Caco-2 (cell line): ENCODE measurements at regions not wholly inside any gene's neighbourhood (a gene's known extent, or its start where the extent isn't known, plus 50 kb on each side); places are given as distances from the start of the nearest gene placed in this dataset.
"Not testable (repeated sequence)": the region's sequence is repeated elsewhere in the genome, so short reads cannot be mapped to it uniquely, and the experiment has no call there.

Experiments used
- BruUV-seq: library from RNA; stranded (reverse); fragments of 400-500 nt; replicated peaks from 2 replicates; lab custom pipeline; 2021; lab: Mats Ljungman, UMichigan
- CTCF ChIA-PET: fragments of 300-600 bp; sonication (Branson Sonifier 250); formaldehyde crosslinking; loops from one replicate; lab custom pipeline; 2022; ENCODE audit warnings: antibody characterized with exemption; lab: Charles Lee
- POLR2A ChIA-PET: fragments of 300-600 bp; sonication (Branson Sonifier 250); formaldehyde crosslinking; loops from one replicate; lab custom pipeline; 2022; ENCODE audit warnings: antibody characterized with exemption; lab: Charles Lee
- DNase-seq, 2 experiments: peaks; one replicate each; pipeline versions ENCODE4 v3.0.0 to v3.0.0-alpha.2; 2020 to 2022
- H3K27me3 ChIP-seq: replicated peaks from 2 replicates; pipeline ENCODE4 v1.6.0; 2011; ENCODE audit warnings: low read length; ENCODE audit not compliant: control insufficient read depth, insufficient read depth
- H3K36me3 ChIP-seq: 2 replicates; pipeline ENCODE4 v1.5.1; 2011; ENCODE audit warnings: low read length; ENCODE audit not compliant: control insufficient read depth, insufficient read depth
- H3K4me1 ChIP-seq: fragments of 250-450 bp; sonication (Bioruptor Pico); 2 replicates; pipeline ENCODE4 v1.5.1; 2020; ENCODE audit warnings: mild to moderate bottlenecking
- H3K4me3 ChIP-seq: 2 replicates; pipeline ENCODE4 v1.5.1; 2011; ENCODE audit warnings: low read depth, mild to moderate bottlenecking, control low read depth, low read length
- H3K9me3 ChIP-seq: fragments of 250-450 bp; sonication (Bioruptor Pico); 2 replicates; pipeline ENCODE4 v1.5.1; 2020; ENCODE audit warnings: mild to moderate bottlenecking, moderate library complexity
- H3K27ac Mint-ChIP-seq: one replicate; pipeline ENCODE4 v1.8.0; 2022; ENCODE audit warnings: mixed read lengths; ENCODE audit not compliant: unreplicated experiment
- H3K27me3 Mint-ChIP-seq: one replicate; pipeline ENCODE4 v1.8.0; 2022; ENCODE audit warnings: mixed read lengths; ENCODE audit not compliant: insufficient read depth, unreplicated experiment
- H3K36me3 Mint-ChIP-seq: one replicate; pipeline ENCODE4 v1.8.0; 2022; ENCODE audit warnings: mild to moderate bottlenecking, mixed read lengths; ENCODE audit not compliant: insufficient read depth, unreplicated experiment
- H3K4me1 Mint-ChIP-seq: one replicate; pipeline ENCODE4 v1.8.0; 2022; ENCODE audit warnings: low read depth, mixed read lengths; ENCODE audit not compliant: unreplicated experiment
- H3K4me3 Mint-ChIP-seq: one replicate; pipeline ENCODE4 v1.8.0; 2022; ENCODE audit warnings: mild to moderate bottlenecking, moderate library complexity, mixed read lengths; ENCODE audit not compliant: unreplicated experiment
- H3K9me3 Mint-ChIP-seq: one replicate; pipeline ENCODE4 v1.8.0; 2022; ENCODE audit warnings: mixed read lengths; ENCODE audit not compliant: unreplicated experiment
- CTCF ChIP-seq, 2 experiments: fragments of 200-600 bp in 1 of 2; IDR thresholded peaks; 1 replicate in 1 of 2; 2 replicates in 1 of 2; pipeline versions ENCODE4 v1.5.1 to v1.8.0; 2011 to 2022; ENCODE audit warnings: antibody characterized with exemption in 1 of 2, control low read depth in 1 of 2, inconsistent platforms in 1 of 2, low read depth in 1 of 2, low read length in 1 of 2, mild to moderate bottlenecking in 1 of 2, moderate library complexity in 1 of 2; ENCODE audit not compliant: insufficient read depth in 1 of 2, severe bottlenecking in 1 of 2, unreplicated experiment in 1 of 2
- intact Hi-C: fragments of 100-400 bp; cut with micrococcal nuclease; formaldehyde crosslinking; loops from one replicate; pipeline ENCODE4 v1.10.0; 2022; ENCODE audit not compliant: unreplicated experiment

- Mint-ChIP-seq H3K4me1 (no peaks in the 10 kb centered on the region), H3K9me3 (peaks cover 22% of the 10 kb centered on the region), H3K27ac (no peak overlapping the region), H3K4me3 (no peak overlapping the region), H3K27me3 (peaks cover 8% of the 10 kb centered on the region), H3K36me3 (no peaks in the 10 kb centered on the region)
- Histone ChIP-seq H3K9me3 (peaks cover 6% of the 10 kb centered on the region; the same call in 1 of the 2 replicates), H3K27me3 (no peaks in the 10 kb centered on the region), H3K4me1 (no peaks in the 10 kb centered on the region), H3K36me3 (no peaks in the 10 kb centered on the region), H3K4me3 (no peak overlapping the region)
- DNase-seq, result no peak
- BruUV-seq, result no TSS peak
- TF ChIP-seq CTCF (IDR thresholded peaks at IDR 0.05; ENCODE audit: insufficient read depth in 1 of 2, low read depth in 1 of 2, low read length in 1 of 2, severe bottlenecking in 1 of 2, unreplicated experiment in 1 of 2), result no peak
- CTCF ChIA-PET, result no interaction called here
- POLR2A ChIA-PET, result no interaction called here
- intact Hi-C loops, result no loop called here
Observed at GRCh38 chr13:53447456-53447855, 418.8 kb downstream of the OLFM4 start.

GRCh38 chr13:53447863-53448262, 419.2 kb downstream of the OLFM4 start:
- BruUV-seq, result no TSS peak
- intact Hi-C loops, result no loop called here
- Histone ChIP-seq H3K4me3 (no peak overlapping the region), H3K9me3 (peaks cover 6% of the 10 kb centered on the region; the same call in 1 of the 2 replicates), H3K4me1 (no peaks in the 10 kb centered on the region), H3K36me3 (no peaks in the 10 kb centered on the region), H3K27me3 (no peaks in the 10 kb centered on the region)
- POLR2A ChIA-PET, result no interaction called here
- CTCF ChIA-PET, result no interaction called here
- no peaks in the 10 kb centered on the region for H3K4me1 Mint-ChIP-seq
- peaks cover 8% of the 10 kb centered on the region for H3K27me3 Mint-ChIP-seq
- no peak for TF ChIP-seq CTCF (IDR thresholded peaks at IDR 0.05; ENCODE audit: insufficient read depth in 1 of 2, low read depth in 1 of 2, low read length in 1 of 2, severe bottlenecking in 1 of 2, unreplicated experiment in 1 of 2)
- no peaks in the 10 kb centered on the region for H3K36me3 Mint-ChIP-seq
- H3K4me3 Mint-ChIP-seq, result no peak overlapping the region
- H3K9me3 Mint-ChIP-seq, result peaks cover 22% of the 10 kb centered on the region
- H3K27ac Mint-ChIP-seq, result no peak overlapping the region
- DNase-seq, result no peak

- H3K4me1 ChIP-seq, intact Hi-C loops, H3K9me3 ChIP-seq, H3K36me3 Mint-ChIP-seq, H3K4me3 ChIP-seq, H3K27ac Mint-ChIP-seq, H3K36me3 ChIP-seq, POLR2A ChIA-PET, H3K4me3 Mint-ChIP-seq, DNase-seq, H3K27me3 Mint-ChIP-seq, BruUV-seq, CTCF ChIA-PET, H3K27me3 ChIP-seq, H3K4me1 Mint-ChIP-seq: not testable (repeated sequence)
- H3K9me3 Mint-ChIP-seq, result peaks cover 32% of the 10 kb centered on the region
Observed at GRCh38 chr13:53452263-53452808, 423.7 kb downstream of the OLFM4 start.

- no peaks in the 10 kb centered on the region for H3K27me3 ChIP-seq
- H3K4me1 Mint-ChIP-seq, result no peaks in the 10 kb centered on the region
- no peaks in the 10 kb centered on the region for H3K4me1 ChIP-seq
- intact Hi-C loops, result no loop called here
- POLR2A ChIA-PET, result no interaction called here
- H3K4me3 Mint-ChIP-seq, result no peak overlapping the region
- H3K9me3 ChIP-seq, result no peaks in the 10 kb centered on the region
- H3K27ac Mint-ChIP-seq, result no peak overlapping the region
- no TSS peak for BruUV-seq
- H3K4me3 ChIP-seq, result no peak overlapping the region
- DNase-seq, result no peak
- no peaks in the 10 kb centered on the region for H3K36me3 Mint-ChIP-seq
- H3K36me3 ChIP-seq, result no peaks in the 10 kb centered on the region
- H3K27me3 Mint-ChIP-seq, result peaks cover 6% of the 10 kb centered on the region
- peaks cover 20% of the 10 kb centered on the region for H3K9me3 Mint-ChIP-seq
- TF ChIP-seq CTCF (IDR thresholded peaks at IDR 0.05; ENCODE audit: insufficient read depth in 1 of 2, low read depth in 1 of 2, low read length in 1 of 2, severe bottlenecking in 1 of 2, unreplicated experiment in 1 of 2), result no peak
- CTCF ChIA-PET, result no interaction called here
Observed at GRCh38 chr13:53460796-53461195, 432.2 kb downstream of the OLFM4 start.
